Body of pancreas (tissue), 4 donors: ENCODE measurements at regions not wholly inside any gene's neighbourhood (a gene's known extent, or its start where the extent isn't known, plus 50 kb on each side); places are given as distances from the start of the nearest gene placed in this dataset.
A peak's percentile ranks its signal among the peaks of the same experiment; 100 is the strongest.

Source experiments
- ATAC-seq: fragments of 150-250 bp; one replicate; pipeline ENCODE4 v1.9.1; 2016
- DNase-seq, 4 donors: peaks; one replicate each; pipeline ENCODE4 v3.0.0-alpha.2; 2019
- H3K27ac ChIP-seq, 4 donors: fragments of 200-600 bp; sonication (generic); 1 replicate in 3 of 4; 2 replicates in 1 of 4; pipeline versions ENCODE4 v1.5.1 to v1.6.1; 2016 to 2019; ENCODE audit warnings: mild to moderate bottlenecking in 1 of 4, mixed read lengths in 1 of 4, moderate library complexity in 1 of 4
- H3K27me3 ChIP-seq, 2 donors: fragments of 200-600 bp; sonication (generic); one replicate each; pipeline ENCODE4 v1.6.0; 2016; ENCODE audit warnings: mild to moderate bottlenecking in 1 of 2
- H3K36me3 ChIP-seq, 2 donors: fragments of 200-600 bp; sonication (generic); replicated peaks in 1 of 2; 2 replicates each; pipeline ENCODE4 v1.5.1; 2016; ENCODE audit warnings: low read depth in 2 of 2; ENCODE audit not compliant: insufficient read depth in 1 of 2
- H3K4me1 ChIP-seq: fragments of 200-600 bp; sonication (generic); one replicate; pipeline ENCODE4 v1.6.0; 2016
- H3K4me3 ChIP-seq, 2 donors: fragments of 200-600 bp; sonication (generic); 1 replicate in 1 of 2; 2 replicates in 1 of 2; pipeline ENCODE4 v1.5.1; 2016 to 2019
- H3K9me3 ChIP-seq, 3 donors: fragments of 200-600 bp; sonication (generic); 1 replicate in 2 of 3; 2 replicates in 1 of 3; pipeline ENCODE4 v1.5.1; 2016
- CTCF ChIP-seq, 7 experiments: fragments of 450-650 bp in 4 of 7; fragments of 200-600 bp in 3 of 7; sonication (generic) in 3 of 7; IDR thresholded peaks; one replicate each; pipeline ENCODE4 v1.5.1; 2016 to 2019; ENCODE audit warnings: antibody characterized with exemption in 7 of 7
- POLR2A ChIP-seq, 3 donors: fragments of 450-650 bp; IDR thresholded peaks; one replicate each; pipeline ENCODE4 v1.6.1; 2016; ENCODE audit warnings: antibody characterized with exemption in 3 of 3, mild to moderate bottlenecking in 2 of 3
- WGBS, 2 donors: methylation state at CpG; one replicate each; pipeline ENCODE4 v1.1.5; 2017; 5-methylcytosine and 5-hydroxymethylcytosine counted together
- intact Hi-C: fragments of 100-400 bp; cut with DNase I; formaldehyde crosslinking; loops from one replicate; pipeline ENCODE4 v1.15.1; 2023

- ATAC-seq (no peak), DNase-seq (no peak)
- Histone ChIP-seq H3K4me3 (no peak overlapping the region), H3K4me1 (peaks cover 5% of the 10 kb centered on the region), H3K27ac (no peak overlapping the region), H3K36me3 (no peaks in the 10 kb centered on the region), H3K9me3 (no peaks in the 10 kb centered on the region), H3K27me3 (no peaks in the 10 kb centered on the region)
- 42 to 43% methylated on average over 4 of the region's 4 CpGs for WGBS, 2 donors
- TF ChIP-seq CTCF (IDR thresholded peaks at IDR 0.05) (no peak), POLR2A (IDR thresholded peaks at IDR 0.05) (no peak)
- intact Hi-C loops, result no loop called here
Measured at GRCh38 chr13:84649853-84650252, 767.6 kb upstream of the SLITRK1 start.

DNA sequence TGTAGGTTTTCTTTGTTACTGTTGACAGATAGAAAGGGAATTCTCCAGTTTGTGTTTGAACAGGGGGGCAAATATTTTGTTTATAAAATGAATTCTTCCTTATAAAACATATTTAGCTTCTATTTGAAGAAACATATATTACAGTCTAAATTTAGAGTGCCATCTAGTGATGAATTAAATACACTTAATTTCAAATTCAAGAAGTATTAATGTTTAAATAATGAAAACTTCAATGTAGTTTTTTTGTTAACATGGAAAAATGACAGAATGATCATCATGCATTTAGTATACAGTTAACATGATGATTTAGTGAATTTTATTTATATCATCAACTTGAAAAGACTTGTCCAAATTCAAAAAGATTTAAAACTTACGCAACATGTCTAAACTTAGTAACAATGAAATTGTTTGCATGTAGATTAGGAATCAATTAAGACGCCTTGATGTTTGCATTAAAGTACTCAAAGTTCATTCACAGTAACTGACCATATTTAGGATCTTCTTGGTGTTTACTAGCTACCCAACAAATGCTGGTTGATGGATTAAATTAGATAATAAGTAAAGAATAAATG lies 765.9 kb upstream of the SLITRK1 start:
- intact Hi-C loops, result no loop called here
- Histone ChIP-seq H3K27ac (no peak overlapping the region), H3K9me3 (no peaks in the 10 kb centered on the region), H3K36me3 (no peaks in the 10 kb centered on the region), H3K27me3 (no peaks in the 10 kb centered on the region), H3K4me1 (peaks cover 5% of the 10 kb centered on the region), H3K4me3 (no peak overlapping the region)
- WGBS, 2 donors, result 18 to 33% methylated on average over 2 of the region's 2 CpGs
- DNase-seq (no peak), ATAC-seq (no peak)
- TF ChIP-seq POLR2A (IDR thresholded peaks at IDR 0.05), result no peak
- peak in 2 of 7 experiments; percentile 4 to 14 for TF ChIP-seq CTCF (IDR thresholded peaks at IDR 0.05)

- no peaks in the 10 kb centered on the region for H3K36me3 ChIP-seq
- DNase-seq (no peak), ATAC-seq (no peak)
- intact Hi-C loops, result no loop called here
- H3K4me1 ChIP-seq, result peaks cover 5% of the 10 kb centered on the region
- no peak overlapping the region for H3K27ac ChIP-seq
- H3K9me3 ChIP-seq, result no peaks in the 10 kb centered on the region
- 72 to 81% methylated on average over 3 of the region's 3 CpGs for WGBS, 2 donors
- no peaks in the 10 kb centered on the region for H3K27me3 ChIP-seq
- no peak overlapping the region for H3K4me3 ChIP-seq
- no peak for TF ChIP-seq POLR2A (IDR thresholded peaks at IDR 0.05)
- no peak for TF ChIP-seq CTCF (IDR thresholded peaks at IDR 0.05)
Measured at GRCh38 chr13:84646957-84647356, 764.7 kb upstream of the SLITRK1 start.

DNA sequence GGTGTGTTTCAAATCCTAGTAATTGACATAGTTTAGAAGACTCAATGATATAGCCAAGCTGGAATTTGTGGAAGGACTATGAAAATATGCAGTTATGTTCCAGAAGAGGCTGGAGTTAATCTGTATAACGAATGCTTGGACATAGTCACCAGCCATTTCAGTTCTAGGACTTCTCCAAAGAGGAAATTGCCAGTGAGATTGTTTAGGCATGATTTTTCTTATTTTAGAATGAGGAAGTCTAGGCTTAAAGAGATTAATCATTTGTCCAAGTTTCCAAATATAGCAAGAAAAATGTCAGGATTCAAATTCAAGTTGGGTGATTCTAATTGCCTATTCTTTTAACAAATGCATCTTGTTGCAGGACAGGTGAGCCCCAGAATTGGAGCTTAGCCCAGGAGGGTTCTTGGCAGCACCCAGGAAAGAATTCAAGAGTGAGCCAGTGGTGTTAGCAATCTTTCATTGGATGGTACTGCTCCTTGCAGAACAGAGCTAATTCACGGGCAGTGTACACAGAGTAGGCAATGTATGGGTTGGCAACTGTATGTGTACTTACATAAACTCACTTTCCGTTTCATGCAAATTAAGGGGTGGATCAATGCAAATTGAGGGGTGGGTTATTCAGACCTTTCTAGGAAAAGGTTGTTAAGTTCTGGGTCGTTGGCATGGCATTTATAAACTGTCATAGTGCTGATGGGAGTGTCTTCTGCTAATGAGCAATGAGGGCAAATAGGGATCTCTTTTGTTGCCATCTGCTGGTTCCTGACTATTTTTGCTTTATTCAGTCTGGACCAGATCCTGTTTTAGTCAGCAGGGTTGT lies 763.1 kb upstream of the SLITRK1 start:
- H3K4me3 ChIP-seq, result no peak overlapping the region
- TF ChIP-seq POLR2A (IDR thresholded peaks at IDR 0.05) (no peak), CTCF (IDR thresholded peaks at IDR 0.05) (no peak)
- H3K27ac ChIP-seq, result no peak overlapping the region
- H3K9me3 ChIP-seq, result peaks cover 0 to 3% (median 0%) of the 10 kb centered on the region in 3 donors
- intact Hi-C loops, result no loop called here
- WGBS, 2 donors, result 13 to 20% methylated on average over 4 of the region's 4 CpGs
- H3K27me3 ChIP-seq, result no peaks in the 10 kb centered on the region
- ATAC-seq (peak; percentile 21), DNase-seq (peak in 2 of 4 donors; percentile 6 to 17)
- H3K36me3 ChIP-seq, result no peaks in the 10 kb centered on the region
- peaks cover 5% of the 10 kb centered on the region for H3K4me1 ChIP-seq
